HG03280 (cell line): ENCODE measurements at regions not wholly inside any gene's neighbourhood (a gene's known extent, or its start where the extent isn't known, plus 50 kb on each side); places are given as distances from the start of the nearest gene placed in this dataset.

Source experiments
- ATAC-seq: cut with Tn5 transposase; IDR thresholded peaks from one replicate; pipeline ENCODE4 v1.9.1; 2021; ENCODE audit warnings: mild to moderate bottlenecking, moderate library complexity; ENCODE audit not compliant: unreplicated experiment

DNA sequence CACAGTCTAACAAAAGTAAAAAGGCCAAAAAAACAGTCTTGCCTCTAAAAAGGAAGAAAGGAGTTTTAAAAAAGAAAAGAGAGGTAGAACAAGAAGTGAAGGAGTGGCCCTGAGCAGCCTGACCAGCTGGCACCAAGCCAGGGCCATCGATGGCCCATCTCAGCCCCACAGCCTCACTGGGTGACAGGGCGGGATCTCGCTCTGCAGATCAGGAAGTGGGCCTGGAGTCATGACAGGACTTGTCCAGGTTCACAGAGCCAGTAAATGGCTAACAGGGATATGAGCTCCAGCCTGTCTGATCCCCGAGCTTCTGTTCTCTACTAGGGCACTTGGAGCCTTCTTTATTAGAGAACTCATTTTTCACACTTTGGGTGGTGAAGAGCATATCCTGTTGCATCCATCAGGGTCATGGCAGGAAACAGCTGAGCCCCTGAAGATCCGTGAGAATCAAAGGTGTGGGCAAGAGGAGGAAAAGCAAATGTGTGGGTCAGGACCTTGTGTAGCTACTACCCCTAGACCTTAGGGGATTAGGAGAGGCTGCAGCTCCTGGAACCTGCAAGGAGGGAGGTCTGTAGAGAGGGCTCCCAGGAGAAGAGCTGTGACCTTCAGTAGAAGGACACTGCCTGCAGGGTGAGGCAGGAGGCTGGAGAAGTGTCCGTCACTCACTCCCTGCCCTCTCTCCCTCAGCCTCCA lies 299.0 kb upstream of the MSX2 start:
- ATAC-seq: no peak

DNA sequence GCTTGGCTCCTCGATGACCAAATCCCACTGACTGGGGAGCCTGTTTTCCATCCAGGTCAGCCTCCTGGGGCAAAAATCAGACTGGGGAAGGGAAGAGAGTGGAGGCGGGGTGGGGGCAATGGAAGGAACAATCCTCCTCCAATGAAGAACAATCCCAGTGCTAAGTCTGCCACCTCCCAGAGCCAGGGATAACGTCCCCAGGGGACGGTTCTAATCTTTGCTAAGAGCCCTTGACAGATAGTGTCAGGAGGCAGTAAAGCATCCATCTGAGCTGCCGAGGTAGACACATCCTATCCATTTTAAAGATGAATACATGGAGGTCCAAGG lies 298.5 kb upstream of the MSX2 start:
- ATAC-seq: no peak

DNA sequence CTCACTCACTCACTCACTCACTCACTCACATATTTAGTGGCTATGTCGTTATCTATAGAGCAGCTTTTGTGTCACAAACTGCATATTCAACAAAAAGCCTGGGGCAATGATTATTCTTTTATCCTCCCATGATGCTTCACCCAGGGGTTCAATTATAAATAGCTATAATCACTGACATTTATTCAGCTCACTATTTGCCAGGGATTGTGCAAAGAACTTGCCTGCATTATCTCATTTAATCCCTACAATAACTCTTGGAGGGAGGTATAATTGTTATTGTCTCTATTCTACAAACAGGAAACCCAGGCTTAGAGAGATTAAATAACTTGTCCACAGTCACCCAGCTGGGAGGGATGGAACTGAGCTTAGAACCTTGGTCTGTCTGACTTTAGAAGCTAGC lies 298.0 kb upstream of the MSX2 start:
- ATAC-seq: no peak

DNA sequence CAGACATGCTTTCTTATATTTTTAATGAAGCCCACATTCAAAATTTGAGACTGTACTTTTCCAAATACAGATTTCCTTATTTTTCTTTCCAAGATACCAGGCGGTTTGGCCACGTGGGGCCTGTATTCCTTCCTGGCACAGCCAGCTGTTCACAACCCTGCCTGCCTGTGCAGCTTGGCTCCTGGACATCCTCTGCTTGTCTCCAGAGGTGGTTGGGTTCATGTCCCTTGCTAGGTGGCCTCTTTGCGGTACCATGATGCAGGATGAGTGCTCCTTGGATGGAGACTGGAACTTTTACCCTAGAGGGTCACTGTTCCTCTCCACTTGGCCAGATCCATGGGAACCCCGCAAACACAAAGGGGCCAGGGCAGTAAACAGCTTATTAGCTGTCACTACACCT lies 297.5 kb upstream of the MSX2 start:
- ATAC-seq: no peak

DNA sequence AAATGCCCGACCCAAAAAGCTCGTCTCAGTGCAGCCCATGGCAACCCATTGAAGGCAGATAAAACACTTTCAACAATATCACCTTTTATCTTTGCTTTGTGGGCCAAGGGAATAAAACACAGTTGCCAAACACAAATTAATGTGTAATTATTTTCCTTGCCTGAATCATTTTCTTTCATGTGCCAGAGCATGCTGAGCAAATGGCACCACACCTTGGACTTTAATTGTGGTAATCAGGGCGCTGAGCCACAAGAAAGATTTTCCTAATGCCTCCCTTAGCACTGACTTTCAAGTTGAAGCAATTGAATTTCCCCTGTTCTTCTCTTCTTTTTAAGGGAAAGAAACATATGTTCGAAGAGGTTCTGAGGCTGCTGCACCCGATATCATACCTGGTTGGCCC lies 297.1 kb upstream of the MSX2 start:
- ATAC-seq: no peak

GRCh38 chr5:174428895-174429294 lies 295.5 kb upstream of the MSX2 start:
- no peak for ATAC-seq

GRCh38 chr5:174430940-174431339 lies 293.4 kb upstream of the MSX2 start:
- ATAC-seq: no peak

DNA sequence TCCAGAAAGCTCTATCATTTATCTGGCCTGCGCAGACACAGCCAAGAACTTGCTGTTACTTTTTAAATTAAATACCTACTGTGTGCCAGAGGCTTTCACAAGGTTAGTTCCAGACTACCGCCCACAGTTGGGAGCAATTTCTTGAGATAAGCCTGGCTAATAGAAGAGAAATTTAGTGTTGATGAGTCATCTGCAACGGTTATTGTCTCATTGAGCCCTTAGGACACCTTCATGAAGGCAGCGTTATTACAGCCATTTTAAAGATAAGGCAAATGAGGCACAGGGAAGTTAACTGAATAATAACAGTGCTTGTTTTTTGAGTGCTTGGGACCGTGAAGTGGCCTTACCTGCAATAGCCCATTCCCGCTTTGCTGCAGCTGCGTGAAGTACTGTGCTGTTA lies 292.9 kb upstream of the MSX2 start:
- no peak for ATAC-seq

GRCh38 chr5:174433098-174433497 lies 291.3 kb upstream of the MSX2 start:
- no peak for ATAC-seq

GRCh38 chr5:174436750-174437149 lies 287.6 kb upstream of the MSX2 start:
- no peak for ATAC-seq

DNA sequence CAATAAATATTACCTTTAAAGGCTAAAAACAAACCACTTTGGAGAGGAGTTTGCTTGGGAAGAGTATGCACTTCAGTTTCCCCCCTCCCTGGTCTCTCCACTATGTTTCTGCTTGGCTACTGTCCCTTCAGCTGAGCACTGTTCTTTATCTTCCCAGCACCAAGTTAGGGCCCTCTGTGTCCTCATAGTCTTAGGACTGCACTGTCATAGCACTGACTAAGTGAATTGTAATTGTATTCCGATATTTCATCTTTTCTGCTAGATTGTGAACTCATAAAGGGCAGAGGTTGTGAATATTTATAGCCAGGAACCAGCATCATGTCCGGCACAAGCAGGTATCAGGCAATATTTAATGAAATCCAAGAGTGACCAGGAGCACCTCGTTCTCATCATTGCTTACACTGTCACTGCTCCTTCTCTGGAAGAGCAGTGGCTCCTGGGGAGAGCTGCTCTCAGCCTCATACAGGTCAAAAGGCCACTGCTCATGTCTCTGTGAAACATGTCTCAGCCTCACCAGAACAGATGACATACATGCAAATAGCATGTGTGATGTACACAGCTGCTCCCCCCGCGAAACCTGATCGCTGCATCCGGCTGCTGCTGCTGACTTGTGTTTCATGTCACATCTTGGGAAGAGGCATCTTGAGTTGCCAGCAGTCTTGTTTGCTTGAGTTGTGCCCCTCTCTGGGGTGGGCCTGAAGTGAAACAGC lies 279.7 kb upstream of the MSX2 start:
- ATAC-seq: no peak

DNA sequence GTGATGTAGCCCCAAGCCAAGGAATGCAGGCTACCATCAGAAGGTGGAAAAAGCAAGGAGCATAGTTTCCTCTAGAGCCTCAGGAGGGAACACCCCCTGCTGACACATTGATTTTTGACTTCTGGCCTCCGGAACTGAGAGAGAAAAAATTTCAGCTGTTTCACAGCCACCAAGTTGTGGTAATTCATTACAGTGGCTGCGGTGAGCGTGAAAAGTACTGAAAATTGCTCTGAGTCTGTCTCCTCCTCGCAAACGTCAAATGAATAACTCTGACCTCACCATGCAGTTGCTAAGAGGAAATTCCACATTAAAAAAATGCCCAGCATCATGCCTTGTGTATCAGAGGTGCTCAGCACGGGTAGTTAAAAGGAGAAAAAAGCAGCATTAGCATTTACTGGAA lies 277.9 kb upstream of the MSX2 start:
- no peak for ATAC-seq

DNA sequence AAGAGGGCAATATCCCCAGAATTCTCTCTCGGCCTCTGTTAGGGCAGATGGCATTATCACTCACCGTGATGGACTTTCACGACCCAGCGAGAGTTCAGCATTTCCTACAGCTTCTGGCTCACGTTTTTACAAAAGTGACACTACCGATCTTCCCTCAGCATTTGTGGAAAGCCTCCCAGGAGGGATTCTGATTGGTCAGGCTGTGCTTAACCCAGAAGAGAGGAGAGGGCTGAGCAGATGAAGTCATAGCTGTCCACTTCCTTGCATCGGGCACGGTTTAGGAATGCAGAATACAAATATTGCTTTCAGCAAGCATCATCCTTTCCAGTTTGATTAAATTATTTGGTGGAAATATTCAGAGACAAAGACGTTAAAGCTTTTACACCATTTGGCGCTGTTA lies 277.4 kb upstream of the MSX2 start:
- no peak for ATAC-seq

DNA sequence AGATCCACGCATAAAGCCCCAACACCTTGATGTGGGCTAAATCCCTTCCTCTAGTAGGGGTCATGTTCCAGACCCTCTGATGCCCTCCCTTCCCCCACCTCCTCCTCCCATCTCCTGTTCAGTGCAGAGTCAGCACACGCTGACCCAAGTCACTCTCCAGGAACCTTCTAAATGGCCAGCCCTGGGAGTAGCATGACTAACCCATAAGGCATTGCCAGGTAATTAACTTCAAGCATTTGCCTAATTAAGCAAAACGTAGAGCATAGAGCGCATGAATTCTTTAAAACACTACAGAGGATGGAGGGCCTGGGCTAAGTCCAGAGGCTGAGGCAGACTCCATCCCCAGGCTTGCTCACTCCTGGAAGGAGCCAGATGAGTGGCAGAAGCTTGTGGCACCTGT lies 276.3 kb upstream of the MSX2 start:
- ATAC-seq: no peak

- ATAC-seq: no peak
These were observed 275.7 kb upstream of the MSX2 start for GRCh38 chr5:174448662-174449061.

- no peak for ATAC-seq
These were observed 270.7 kb upstream of the MSX2 start for GRCh38 chr5:174453690-174454089.

GRCh38 chr5:174454464-174454863 lies 269.9 kb upstream of the MSX2 start:
- no peak for ATAC-seq

DNA sequence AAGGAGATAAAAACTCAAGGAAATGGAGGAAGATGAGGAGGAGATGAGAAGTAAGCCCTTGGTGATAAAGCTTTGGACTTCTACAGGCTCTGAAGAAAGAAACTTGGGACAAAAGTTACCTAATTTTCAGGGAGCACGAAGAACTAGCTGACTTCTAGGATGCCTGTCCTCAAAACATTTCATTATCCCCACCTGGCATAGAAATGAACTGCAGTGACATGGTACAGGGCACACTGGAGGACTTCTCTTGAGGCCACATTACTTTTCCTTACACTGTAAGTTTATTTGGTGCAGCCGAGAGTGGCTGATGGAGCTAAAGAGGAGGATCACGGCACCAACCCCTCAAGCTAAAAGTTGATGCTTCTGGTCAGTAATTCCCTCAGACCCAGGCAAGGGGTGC lies 269.5 kb upstream of the MSX2 start:
- no peak for ATAC-seq

DNA sequence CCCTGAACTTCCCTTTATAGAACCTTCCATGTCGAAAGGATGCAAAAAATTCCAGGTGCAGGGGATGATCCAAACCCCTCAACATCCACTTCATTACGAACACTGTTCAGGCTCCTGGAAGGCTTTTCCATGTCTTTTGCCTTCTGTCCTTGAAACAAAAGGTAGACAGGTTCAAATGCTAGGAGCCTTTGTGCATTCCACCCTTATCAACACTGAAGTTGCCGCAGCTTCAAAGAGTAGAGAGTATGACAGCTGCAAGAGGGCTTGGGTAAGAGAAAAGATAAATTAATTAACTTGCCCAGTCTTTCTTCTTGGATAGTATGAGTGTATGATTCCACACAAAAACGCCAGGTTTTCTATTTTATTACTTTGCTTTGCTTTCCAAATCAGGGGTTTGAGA lies 269.1 kb upstream of the MSX2 start:
- no peak for ATAC-seq

DNA sequence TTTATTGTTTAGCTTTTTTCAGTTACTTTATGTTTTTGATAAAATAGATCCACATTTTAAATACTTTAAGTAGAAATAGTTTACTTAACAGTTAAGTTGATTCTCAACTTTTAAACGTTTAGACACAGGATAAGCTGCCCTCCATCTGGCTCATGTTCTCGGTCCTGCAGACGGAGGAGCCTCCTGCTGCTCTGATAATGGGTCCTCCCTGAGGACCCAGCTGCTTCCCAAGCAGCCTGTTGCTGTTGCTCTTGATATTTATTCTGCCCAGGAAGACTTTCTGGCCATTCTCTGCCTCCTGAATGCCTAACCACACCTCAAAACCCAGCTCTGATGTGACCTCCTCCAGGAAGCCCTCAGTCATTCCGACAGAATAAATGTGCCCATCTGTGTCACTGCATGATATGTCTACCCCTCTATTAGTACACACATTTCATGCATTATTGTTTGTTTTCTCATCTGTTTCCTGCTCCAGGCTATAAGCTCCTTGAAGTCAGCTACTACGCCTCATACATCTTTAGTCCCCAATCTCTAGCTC lies 267.2 kb upstream of the MSX2 start:
- no peak for ATAC-seq

DNA sequence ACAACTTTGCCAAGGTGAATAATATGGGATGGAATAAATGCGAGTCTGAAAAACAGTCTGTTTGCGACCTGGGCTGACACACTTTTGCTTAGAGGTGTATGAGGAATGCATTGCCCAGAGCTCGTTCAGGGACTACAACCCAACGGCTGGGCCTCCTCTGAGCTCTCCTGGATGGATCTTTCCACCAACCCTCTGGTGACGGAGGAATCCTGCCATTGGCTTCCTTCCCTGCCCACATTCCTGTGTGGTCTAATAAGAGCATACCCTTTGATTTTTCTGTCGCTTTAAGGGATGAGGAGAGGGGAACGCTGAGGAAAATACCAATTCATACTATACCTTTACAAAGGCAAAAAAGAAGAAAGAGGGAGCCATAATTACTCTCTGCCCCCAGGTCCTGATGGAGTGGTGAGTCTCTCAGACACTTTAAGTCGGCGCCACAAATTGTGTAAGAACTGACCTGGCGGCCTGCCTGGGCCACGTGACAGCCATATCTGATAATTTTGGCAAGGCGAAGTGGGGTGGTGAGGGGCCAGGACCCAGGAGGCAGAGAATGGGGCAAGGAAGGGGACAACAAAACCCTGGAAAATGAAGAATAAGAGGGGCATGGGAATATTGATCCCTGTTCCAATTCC lies 265.2 kb upstream of the MSX2 start:
- no peak for ATAC-seq

- ATAC-seq: no peak
These were observed 264.4 kb upstream of the MSX2 start for GRCh38 chr5:174459832-174460448.
